ENCODE measurements at regions not wholly inside any gene's neighbourhood (a gene's known extent, or its start where the extent isn't known, plus 50 kb on each side); places are given as distances from the start of the nearest gene placed in this dataset.

DNA sequence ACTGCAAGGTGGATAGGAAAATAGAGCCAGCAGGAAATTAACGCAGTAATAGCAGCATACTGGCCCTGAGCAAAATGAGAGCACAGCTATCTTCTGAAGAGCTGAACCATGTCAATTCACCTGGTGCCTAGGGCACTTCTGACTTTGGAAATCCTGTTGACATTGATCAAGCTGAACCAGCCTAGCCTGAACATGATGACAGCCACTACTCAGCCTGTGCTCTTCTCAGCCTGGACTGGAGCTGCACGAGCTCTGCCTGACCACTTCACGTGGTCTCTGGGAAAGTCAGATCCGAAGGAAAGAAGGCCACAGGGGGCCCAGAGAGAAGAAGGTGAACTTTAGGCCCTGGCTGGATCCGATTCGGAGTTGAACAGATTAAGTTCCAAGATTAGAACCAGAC is 421.9 kb downstream of the LPIN1 start:
- DNase-seq (ENCODE audit: low spot score): no peak

DNA sequence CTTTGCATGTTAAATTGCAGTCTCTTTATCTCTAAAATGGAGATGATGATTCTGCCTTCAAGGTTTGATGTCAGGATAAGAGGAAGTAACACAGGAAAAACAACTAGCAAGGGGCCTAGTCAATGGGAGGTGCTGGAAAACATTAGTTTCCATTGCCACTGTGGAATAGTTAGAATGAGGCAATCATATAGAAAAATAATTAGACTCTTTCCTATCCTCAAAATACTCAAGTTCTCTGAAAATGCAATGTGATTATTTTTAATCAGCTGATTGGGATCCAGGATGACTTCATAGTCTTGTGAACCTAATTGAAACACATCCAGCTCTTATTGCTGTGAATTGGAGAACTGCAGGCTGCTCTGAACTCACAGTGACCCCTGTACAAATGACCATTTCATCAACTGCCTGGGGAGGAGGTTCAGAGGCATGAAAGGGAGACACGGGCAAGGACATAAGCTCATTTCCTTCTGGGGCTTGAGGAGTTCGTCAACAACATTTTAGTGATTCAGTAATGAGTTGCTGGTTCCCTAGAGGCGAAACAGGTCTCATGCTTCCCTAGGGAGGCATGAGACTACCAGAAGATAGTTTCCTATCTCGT is 422.5 kb downstream of the LPIN1 start:
- peak; percentile 11 for DNase-seq (ENCODE audit: low spot score)

DNA sequence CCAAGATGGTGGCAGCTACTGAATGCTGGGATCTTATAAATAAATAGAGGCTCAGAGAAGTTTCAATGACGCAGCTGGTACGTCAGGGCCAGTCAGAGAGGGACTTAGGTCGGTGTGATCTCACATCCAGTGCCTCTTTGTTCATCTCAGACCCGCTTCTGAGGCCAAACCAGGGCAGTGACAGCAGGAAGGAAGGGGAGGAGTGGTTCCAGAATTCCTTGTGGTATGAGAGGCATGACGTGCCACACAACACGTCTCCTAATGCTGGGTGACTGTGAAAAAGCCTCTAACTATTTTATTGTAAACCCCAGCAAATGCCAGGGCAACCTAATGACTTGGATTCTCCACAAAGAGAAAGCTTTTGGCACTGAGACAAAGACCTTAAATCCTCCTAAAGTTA is 423.3 kb downstream of the LPIN1 start:
- no peak for DNase-seq (ENCODE audit: low spot score)

DNA sequence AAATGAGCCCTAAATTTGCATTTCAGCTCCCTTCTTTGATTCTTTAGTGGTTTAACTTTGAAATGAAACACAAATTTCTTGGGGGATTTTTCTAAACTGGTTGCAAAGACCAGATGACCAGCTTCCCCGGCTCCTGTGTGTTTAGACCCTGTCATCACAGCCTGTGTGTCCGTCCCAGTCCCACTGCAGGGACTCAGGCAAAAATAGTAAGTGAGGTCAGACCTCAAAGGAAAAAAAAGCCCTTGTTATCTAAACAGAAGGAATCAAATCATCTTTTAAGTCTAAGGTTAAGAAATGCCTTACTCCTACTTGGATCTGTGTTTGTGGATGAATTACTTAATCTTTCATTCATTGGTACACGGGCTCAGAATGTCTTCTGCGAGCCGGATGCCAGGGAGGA is 423.7 kb downstream of the LPIN1 start:
- DNase-seq (ENCODE audit: low spot score): no peak

DNA sequence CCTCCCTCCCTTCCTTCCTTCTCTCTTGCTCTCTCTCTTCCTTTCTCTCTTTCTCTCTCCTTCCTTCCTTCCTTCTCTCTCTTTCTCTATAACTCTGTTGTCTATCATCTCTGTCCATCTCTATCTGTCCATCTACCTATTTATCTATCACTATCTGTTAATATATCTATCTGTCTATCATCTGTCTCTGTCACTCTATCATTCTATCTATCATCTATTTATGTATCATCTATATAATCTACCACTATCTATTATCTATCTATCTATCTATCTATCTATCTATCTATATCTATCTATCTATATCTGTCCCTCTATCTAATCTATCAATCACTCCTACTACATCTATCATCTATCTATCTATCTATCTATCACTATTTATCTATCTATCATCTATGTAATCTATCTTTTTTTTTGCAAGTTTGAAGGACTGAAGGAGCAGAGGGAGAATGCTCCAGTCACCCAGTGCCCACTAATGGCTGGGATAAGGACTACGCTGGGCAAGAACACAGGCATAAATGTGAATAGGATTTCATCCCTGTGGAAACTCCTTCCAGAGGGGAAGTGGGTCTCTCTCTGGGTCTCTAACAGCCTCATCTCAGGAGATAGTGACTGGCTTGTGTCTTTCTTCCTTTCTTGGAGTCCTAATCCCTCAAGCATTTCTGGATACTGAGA is 427.0 kb downstream of the LPIN1 start:
- no peak for DNase-seq (ENCODE audit: low spot score)

DNA sequence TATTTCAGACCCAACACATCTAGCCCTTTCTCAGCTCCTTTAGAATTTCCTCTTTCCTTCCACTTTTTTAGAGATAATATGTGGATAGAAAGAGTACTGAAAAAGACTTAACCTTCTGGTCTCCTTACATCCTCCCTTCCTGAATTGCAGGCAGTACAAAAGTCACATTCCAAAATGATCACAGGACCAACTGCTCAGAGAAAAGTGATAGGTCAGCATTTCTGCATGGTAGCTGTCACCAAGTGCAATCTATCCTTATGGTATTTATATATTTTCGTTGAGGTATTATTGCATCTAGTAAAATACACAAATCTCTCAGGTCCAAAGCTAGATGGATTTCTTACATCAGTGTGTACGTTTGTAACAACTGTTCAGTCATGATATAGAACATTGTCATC is 427.5 kb downstream of the LPIN1 start:
- DNase-seq (ENCODE audit: low spot score): no peak

DNA sequence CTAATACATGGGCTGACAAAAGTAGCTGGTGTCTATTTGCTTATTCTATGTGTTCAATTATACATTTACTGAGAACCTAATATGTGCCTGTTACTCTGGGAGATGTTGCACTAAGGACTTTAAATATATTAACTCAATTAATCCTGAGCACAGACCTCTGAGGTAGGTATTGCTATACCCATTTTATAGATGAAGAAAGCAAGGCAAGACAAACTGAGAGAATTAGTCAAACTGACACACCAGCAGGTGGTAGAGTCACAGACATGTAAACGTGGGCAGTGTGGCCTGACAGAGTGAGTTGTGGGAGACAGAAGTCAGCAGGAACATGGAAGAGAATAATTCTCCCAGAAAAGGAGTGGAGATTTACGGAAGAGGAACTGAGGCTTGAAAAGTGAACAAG is 428.9 kb downstream of the LPIN1 start:
- DNase-seq (ENCODE audit: low spot score): no peak

DNA sequence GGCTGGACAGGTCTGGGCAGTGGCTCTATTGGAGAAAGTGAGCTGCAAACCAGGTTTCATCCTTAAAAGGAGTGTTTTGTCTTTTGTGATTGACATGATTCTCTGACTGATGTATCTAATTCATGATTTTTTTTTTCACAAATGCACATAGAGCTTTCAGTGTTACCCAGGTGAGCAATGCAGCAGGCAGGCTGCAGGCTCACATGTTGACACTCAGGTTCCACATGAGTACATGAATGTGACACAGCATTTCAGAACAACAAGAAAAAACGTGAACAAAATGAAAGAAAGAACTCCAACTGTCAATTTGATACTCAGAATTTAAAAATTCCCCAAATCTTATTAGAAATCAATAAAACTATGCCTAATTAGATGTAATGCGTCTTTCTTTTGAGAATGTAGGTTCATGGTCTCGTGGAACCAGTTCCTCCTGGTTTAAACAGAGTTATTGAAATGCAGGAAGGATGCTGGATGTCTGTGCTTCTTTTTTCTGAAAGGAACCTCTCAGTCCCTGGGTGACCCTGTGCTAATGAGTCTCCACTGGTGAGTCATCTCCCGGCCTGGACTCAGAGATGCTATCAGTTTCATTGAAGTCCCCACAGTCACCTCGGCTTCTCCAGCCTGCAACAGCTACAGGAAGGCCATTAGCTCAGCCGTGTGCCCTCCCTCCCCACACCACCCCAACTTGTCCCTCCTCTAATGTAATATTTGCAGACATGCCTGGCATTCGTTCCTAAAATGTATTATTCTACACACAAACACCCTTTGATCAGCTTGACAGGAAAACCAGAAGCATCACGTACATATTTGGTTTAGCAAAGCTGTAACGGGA is 430.4 kb downstream of the LPIN1 start:
- DNase-seq (ENCODE audit: low spot score): peak; percentile 80

DNA sequence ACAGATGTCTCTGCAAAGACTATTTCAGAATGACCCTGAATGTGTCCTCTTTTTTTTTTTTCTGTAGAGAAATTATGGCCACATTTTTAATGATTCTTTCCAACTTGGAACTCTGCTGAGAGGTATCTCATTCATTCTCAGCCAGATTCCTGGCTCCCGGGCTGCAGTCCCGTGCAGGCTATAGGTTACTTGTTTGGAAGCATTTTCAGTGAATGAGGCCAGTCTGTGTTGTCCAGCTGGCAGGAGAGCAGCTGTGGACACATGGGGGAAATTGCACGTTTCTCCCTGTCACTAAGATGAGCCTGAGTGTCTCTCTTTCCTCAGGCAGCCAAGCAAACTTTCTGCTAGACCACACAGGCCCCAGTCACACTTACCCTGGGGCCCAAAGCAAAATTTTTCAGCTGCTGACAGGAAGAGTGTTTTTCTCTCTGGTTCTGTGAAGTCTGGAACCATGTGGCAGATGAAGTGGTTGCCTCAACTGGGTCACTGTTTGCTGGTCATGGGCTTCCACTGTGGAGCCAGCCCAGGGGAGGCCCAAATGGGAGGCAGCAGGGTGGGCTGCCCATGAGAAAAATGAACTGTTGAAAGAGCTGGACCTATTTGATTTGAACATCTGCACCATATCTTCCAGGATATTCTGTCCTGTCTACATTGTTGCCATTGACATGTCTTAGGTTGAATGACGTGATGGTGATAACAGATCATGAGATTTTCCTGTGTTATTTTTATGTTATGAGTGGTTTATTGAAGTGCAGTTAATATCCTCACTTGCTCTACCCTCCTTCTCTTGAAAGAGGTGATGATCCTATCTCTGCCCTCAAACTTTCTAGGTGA is 431.2 kb downstream of the LPIN1 start:
- peak; percentile 33 for DNase-seq (ENCODE audit: low spot score)

DNA sequence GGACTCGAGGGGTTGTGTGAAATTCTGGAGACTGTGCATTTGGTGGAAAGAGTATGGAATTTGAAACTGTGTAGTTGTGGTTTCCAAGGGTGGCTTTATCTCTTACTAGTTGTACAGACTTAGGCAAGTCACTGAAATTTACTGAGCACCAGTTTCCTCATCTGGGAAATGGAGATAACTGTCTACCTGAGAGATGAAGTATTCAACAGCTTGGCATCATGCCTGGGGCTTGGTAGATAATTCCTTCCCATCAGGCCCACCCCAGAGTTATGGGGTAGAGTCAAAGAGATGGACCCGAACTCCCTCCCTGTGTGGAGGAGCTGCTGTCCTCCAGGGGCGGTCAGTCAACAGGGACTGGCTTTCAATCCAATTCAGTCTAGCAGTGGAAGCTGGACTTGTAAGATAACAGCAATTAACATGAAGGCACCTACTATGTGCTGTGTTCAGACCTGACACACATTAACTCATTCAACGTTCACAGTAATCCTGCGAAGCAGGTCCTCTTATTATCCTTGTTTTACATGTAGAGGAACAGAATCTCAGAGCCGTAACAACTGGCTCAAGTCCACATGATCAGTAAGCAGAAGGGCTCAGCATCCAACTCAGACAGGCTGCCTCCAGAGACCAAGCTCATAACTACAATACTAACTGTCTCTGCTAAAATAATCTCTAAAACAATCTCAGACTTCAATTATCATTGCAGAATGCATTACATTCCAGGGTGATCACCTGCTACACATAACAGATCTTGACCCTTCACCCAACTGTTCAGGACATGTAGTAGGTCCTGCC is 432.1 kb downstream of the LPIN1 start:
- DNase-seq (ENCODE audit: low spot score): peak; percentile 46

DNA sequence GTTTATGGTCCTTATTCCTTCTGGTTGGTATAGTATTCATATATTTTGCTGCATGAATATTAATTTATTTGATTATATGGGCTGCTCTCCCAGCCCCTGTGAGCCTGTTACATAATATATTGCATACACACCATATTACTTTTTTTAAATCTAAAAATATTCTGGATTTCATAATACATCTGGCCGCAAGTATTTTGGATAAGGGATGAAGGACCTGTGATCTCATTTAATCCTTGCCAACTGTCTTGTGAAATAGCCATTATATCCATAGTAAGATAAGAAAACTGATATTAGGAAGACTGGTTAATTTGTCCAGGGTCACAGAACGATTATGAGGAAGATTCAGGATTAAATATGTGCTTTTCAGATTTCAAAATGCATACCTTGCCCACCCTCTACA is 433.6 kb downstream of the LPIN1 start:
- DNase-seq (ENCODE audit: low spot score): no peak

DNA sequence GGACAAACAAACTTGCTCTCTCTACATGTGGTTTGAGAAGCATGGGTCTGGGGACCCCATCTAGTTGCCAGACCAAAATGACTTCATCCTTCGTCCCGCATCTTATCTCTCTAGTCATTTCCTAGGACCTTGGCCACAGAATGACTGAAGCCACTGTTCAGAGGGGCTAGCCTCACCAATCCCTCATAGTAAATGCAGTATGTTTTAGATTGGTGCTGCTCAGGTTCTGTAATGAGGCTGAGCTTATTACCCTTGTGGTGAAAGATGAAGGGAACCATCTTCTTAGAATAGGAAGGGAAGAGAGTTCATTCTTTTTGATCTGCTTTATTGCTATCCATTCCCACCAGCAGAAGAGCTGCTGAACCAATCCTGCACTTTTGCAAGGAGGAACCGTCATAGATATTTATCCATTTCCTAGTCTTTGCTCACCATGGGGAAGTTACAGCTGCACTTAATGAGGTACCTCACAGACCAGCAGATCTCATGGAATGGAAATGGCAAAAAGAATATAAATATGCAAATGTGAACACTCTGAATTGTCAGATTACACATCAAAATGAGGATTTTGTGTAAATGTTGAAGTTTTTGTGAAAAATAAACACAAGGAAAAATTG is 436.7 kb downstream of the LPIN1 start:
- no peak for DNase-seq (ENCODE audit: low spot score)

DNA sequence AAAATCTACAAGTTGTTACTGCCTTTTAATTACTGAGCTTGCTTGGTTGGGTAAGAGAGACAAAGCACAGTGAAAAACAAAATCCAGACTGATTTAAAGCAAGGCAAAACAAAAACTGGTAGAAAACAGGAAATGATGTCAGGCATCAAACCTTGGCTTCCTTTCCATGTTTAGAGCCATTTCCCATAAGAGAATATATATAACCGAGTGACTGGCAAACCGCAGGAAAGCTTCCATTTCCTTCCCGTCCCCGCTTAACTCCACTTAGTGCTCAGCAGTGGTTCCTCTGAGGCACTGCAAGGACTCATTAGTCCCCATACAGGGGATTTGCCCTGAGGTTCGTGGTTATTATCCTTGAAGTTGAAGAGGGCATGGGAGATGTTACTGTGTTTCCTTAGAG is 446.3 kb downstream of the LPIN1 start:
- no peak for DNase-seq (ENCODE audit: low spot score)

DNA sequence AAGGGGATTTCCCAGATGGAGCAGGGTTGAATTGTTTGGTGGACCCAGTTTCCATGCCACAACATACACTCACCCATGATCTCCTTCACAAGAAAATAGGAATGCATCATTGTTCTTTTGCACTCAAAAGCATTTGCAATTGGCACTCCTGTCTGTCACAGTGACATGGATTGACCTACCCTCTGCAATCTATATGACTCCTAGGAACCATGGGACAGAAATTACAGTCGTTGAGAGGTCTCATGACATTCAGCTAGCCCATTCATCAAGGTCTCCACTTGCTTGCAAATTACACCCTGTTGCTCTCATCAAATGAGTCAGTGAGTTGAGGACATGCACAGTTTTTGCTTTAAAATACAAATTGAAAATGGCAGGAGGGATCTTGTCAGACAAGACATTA is 448.5 kb downstream of the LPIN1 start:
- DNase-seq (ENCODE audit: low spot score): no peak

DNA sequence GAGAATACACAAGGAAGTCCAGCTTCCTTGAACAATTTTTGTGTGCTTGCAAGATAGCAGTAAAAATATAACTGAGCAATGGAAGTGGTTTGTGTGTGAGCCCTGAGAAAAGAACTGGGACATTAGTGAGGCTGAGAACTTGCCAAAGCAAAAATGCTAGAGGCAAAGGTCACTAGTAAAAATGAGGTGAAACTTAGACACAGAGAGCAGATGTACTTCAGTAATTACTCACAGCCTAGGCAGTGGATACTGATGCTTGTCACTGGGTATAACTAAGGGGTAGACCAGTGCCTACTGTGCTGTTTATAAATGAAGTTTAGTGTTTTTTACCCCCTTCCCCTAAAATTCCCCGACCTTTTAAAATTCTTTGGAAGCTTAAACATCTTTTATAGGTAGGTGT is 450.1 kb downstream of the LPIN1 start:
- no peak for DNase-seq (ENCODE audit: low spot score)

DNA sequence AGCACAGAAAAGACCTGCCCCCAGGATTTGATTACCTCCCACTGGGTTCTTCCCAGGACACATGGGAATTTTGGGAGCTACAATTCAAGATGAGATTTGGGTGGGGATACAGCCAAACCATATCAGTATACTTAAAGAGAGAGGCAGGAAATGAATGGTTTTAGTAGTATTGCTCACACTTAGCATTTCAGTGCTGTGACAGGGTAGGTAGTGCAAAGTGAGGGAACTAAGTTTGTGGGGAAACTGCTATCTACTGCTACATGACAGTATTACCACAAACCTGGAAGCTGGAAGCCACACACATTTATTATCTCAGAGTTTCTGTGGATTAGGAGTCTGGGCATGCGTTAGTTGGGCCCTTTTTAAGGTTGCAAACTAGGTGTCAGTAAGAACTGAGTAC is 450.7 kb downstream of the LPIN1 start:
- DNase-seq (ENCODE audit: low spot score): no peak

DNA sequence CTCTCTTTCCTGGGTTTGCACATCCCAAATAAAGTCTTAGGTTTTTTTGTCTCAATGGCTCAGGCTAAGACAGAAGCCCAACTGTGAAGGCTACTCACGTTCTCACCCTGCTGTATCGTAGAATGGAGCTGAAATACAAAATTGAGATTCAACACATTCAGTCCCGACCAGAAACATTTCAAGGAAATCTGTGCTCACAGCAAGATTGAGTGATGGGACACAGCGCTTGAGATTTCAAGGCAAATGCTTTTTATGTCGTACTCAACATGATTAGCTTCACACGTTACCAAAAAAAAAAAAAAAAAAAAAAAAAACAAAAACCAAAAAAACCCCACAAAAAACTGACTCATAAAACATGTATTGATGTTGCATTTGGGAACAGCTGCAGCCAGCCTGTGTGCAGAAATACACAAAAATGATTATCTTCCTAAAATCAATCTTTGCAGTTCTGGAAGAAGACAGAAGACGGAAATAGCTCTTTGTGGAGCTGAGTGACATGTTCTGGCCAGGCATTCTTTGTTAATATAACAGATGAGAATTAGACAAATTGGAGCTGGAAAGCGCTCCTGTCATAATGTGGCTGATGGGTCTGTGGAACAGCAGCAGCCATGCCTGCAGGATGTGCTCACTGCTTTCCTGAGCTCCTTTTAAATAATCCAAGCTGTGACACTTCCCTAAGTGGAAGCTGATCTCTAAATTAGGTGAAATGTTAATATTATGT is 453.2 kb downstream of the LPIN1 start:
- peak; percentile 39 for DNase-seq (ENCODE audit: low spot score)

DNA sequence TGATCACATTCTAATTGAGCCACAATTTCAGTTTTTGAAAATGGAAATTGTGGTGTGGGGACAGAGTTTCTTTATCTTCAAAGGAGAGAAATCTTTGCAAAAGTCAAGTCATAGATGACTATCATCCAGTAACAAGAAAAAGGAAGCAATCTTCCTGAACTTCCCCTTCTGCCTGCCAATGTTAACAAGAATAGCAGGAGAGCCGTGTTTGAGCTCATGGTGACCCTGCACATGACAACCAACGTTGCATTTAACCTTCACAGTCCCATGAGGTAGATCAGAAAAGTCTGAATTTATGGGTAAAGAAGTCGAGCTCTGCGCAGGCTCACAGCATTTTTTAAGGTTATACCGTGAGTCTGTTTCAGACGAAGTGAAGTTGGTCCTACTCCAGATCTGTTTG is 454.9 kb downstream of the LPIN1 start:
- DNase-seq (ENCODE audit: low spot score): no peak

DNA sequence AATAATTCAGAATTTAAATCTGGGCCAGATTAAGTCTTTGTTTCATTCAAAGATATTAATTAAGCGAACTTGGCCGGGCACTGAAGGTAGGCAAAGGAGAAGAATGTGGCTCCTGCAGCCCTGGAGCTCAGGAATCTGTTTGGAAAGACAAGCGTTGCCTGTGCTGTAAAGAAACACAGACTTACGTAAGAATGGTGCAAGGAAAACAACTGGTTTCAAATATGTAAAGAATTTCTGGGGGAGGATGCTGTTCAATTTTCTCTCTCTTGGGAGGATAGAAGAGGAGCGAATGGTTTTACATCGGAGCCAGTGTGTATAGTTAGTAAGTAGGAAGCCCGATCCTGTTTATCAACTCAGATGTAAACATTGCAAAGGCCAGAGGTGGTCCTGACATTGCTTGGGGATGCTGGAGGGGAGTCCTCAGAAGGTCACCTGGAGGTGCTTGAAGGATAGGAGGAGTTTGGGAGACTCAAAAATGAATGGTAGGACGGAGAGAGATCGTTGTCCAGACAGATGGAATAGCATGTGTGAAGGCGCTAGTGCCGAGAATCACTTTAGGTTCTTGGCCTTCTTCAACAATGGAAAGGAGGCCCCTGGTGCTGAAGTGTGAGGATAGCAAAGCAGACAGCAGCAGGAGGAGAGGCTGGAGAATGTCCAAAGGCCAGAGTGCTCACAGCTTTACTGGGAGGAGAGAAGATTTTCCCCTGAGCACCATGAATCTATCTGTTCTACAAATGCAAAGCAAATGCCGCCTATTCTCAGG is 456.1 kb downstream of the LPIN1 start:
- no peak for DNase-seq (ENCODE audit: low spot score)
